Cardiac muscle cell (in vitro differentiated cells and primary cell): ENCODE measurements at regions not wholly inside any gene's neighbourhood (a gene's known extent, or its start where the extent isn't known, plus 50 kb on each side); places are given as distances from the start of the nearest gene placed in this dataset.

ENCODE experiments used
- DNase-seq, 2 donors: peaks; one replicate each; pipeline versions ENCODE4 v3.0.0 to v3.0.0-alpha.2; 2010 to 2017; ENCODE audit warnings: low read depth in 1 of 2, low spot score in 1 of 2
- H3K27ac ChIP-seq: fragments of 200-600 bp; sonication (generic); 2 replicates; pipeline ENCODE4 v1.5.1; 2016
- H3K27me3 ChIP-seq: fragments of 200-600 bp; sonication (generic); 2 replicates; pipeline ENCODE4 v1.6.0; 2016; ENCODE audit warnings: control low read depth
- H3K36me3 ChIP-seq: fragments of 200-600 bp; sonication (generic); 2 replicates; pipeline ENCODE4 v1.5.1; 2016; ENCODE audit warnings: control low read depth
- H3K4me1 ChIP-seq: fragments of 200-600 bp; sonication (generic); 2 replicates; pipeline ENCODE4 v1.8.1; 2017; ENCODE audit warnings: low read depth, mild to moderate bottlenecking, mixed run types
- H3K4me3 ChIP-seq: fragments of 200-600 bp; sonication (generic); 2 replicates; pipeline ENCODE4 v1.5.1; 2016; ENCODE audit warnings: mild to moderate bottlenecking
- H3K9me3 ChIP-seq: fragments of 200-600 bp; sonication (generic); 2 replicates; pipeline ENCODE4 v1.5.1; 2017; ENCODE audit warnings: low read depth, mild to moderate bottlenecking, control low read depth
- TF ChIP-seq, protein P1 (sequence below): IDR thresholded peaks from 2 replicates; pipeline ENCODE4 v1.5.1; 2012; ENCODE audit warnings: low read depth, mild to moderate bottlenecking, low read length

DNA sequence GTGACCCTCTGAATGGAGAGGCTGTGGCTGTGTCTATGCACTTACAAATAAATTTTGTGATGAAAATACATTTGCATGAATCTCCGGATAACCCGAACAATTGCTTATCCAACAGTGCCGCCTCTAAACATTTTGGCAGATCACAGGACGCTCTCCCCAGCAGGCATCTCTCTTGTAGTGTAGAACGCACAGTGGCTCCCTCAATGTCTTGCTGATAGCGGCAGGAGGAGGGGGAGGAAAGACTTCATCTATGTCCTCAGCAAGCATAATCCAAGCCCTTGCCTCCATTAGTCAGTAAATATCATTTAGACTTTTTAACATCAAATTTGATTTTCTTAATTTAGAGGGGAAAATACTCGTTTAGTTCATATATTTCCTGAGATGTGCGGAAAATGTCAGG is 318.1 kb upstream of the IGF1R start:
- Histone ChIP-seq H3K27ac (no peak overlapping the region), H3K27me3 (no peaks in the 10 kb centered on the region), H3K4me1 (no peaks in the 10 kb centered on the region), H3K36me3 (no peaks in the 10 kb centered on the region), H3K4me3 (no peak overlapping the region), H3K9me3 (no peaks in the 10 kb centered on the region)
- TF ChIP-seq, protein P1, sequence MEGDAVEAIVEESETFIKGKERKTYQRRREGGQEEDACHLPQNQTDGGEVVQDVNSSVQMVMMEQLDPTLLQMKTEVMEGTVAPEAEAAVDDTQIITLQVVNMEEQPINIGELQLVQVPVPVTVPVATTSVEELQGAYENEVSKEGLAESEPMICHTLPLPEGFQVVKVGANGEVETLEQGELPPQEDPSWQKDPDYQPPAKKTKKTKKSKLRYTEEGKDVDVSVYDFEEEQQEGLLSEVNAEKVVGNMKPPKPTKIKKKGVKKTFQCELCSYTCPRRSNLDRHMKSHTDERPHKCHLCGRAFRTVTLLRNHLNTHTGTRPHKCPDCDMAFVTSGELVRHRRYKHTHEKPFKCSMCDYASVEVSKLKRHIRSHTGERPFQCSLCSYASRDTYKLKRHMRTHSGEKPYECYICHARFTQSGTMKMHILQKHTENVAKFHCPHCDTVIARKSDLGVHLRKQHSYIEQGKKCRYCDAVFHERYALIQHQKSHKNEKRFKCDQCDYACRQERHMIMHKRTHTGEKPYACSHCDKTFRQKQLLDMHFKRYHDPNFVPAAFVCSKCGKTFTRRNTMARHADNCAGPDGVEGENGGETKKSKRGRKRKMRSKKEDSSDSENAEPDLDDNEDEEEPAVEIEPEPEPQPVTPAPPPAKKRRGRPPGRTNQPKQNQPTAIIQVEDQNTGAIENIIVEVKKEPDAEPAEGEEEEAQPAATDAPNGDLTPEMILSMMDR = no peak
- no peak for DNase-seq

DNA sequence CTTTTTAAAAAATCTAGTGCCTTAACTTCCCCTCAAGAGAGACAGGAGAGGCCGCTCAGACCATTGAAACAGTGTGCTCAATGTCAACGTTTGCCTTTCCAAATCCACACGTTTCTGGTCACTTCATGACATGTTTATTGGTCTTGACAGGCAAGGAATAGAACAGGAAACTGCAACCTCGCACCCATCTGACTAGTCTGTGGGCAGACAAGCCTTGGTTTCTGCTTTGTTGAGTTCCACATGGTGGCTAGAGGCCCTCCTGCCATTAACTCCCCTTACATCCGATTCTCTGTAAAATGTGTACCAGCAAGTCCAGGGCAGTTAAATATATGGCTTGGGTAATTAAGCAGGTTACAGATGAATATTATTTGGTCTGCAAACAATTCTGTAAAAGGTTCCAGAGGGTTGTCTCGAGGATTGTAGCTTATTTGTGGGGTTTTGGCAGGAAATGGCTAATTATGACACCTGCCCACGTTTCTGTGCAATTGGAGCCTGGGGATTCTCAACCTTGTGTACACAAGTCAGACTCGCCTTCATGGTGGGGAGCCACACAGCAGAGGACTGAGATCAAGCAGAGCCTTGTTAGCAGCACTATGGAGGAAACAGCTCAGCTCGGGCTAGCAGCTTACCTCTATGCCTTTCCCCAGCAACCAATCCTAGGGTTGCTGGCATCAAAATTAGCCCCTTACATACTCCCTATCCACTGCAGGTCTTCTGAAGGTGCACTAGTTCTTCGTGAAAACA is 317.5 kb upstream of the IGF1R start:
- no peaks in the 10 kb centered on the region for H3K4me1 ChIP-seq
- no peak overlapping the region for H3K27ac ChIP-seq
- DNase-seq = no peak
- TF ChIP-seq, protein P1 = no peak
- H3K27me3 ChIP-seq = no peaks in the 10 kb centered on the region
- no peak overlapping the region for H3K4me3 ChIP-seq
- no peaks in the 10 kb centered on the region for H3K9me3 ChIP-seq
- no peaks in the 10 kb centered on the region for H3K36me3 ChIP-seq

- Histone ChIP-seq H3K27me3 (no peaks in the 10 kb centered on the region), H3K27ac (no peak overlapping the region), H3K4me1 (no peaks in the 10 kb centered on the region), H3K9me3 (no peaks in the 10 kb centered on the region), H3K36me3 (no peaks in the 10 kb centered on the region), H3K4me3 (no peak overlapping the region)
- no peak for DNase-seq
- TF ChIP-seq, protein P1 = no peak
Measured at GRCh38 chr15:98331676-98332075, 316.7 kb upstream of the IGF1R start.

DNA sequence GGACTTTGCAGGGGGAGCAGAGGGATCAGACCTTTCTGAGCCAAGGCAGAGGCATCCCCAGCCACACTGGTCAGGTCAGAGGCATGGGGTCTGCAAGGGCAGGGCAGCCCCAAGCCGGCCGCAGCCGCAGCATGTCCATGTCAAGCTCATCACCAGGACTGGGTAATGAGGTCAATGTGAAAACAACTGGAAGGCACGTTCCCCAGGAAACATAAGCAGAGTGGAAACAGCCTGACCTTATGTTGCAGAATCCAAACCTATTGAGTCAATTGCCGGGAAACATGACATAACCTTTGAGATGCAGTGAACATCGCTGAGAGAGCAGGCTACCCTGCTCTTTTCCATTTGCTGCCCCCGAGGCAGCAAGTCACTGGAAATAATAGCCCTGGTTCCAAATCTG is 315.1 kb upstream of the IGF1R start:
- Histone ChIP-seq H3K36me3 (no peaks in the 10 kb centered on the region), H3K27me3 (no peaks in the 10 kb centered on the region), H3K4me1 (no peaks in the 10 kb centered on the region), H3K27ac (no peak overlapping the region), H3K4me3 (no peak overlapping the region), H3K9me3 (no peaks in the 10 kb centered on the region)
- TF ChIP-seq, protein P1 = no peak
- DNase-seq = no peak

- no peak for DNase-seq
- Histone ChIP-seq H3K27me3 (no peaks in the 10 kb centered on the region), H3K4me3 (no peak overlapping the region), H3K27ac (no peak overlapping the region), H3K36me3 (no peaks in the 10 kb centered on the region), H3K9me3 (no peaks in the 10 kb centered on the region), H3K4me1 (no peaks in the 10 kb centered on the region)
- TF ChIP-seq, protein P1 = no peak
Measured at GRCh38 chr15:98342911-98343310, 305.4 kb upstream of the IGF1R start.

GRCh38 chr15:98344591-98344990 is 303.7 kb upstream of the IGF1R start:
- no peak for DNase-seq
- H3K27me3 ChIP-seq = no peaks in the 10 kb centered on the region
- no peak overlapping the region for H3K4me3 ChIP-seq
- H3K4me1 ChIP-seq = no peaks in the 10 kb centered on the region
- TF ChIP-seq, protein P1 = no peak
- H3K9me3 ChIP-seq = no peaks in the 10 kb centered on the region
- H3K36me3 ChIP-seq = no peaks in the 10 kb centered on the region
- H3K27ac ChIP-seq = no peak overlapping the region
